Natural killer cell (primary cell): ENCODE measurements at regions not wholly inside any gene's neighbourhood (a gene's known extent, or its start where the extent isn't known, plus 50 kb on each side); places are given as distances from the start of the nearest gene placed in this dataset.

ENCODE experiments used
- ATAC-seq, 3 donors: fragments of 150-1000 bp in 2 of 3; fragments of 200-7000 bp in 1 of 3; cut with Tn5 transposase; 1 replicate in 1 of 3; 2 replicates in 2 of 3; pipeline ENCODE4 v1.10.0; 2021; ENCODE audit warnings: mild to moderate bottlenecking in 2 of 3, moderate library complexity in 2 of 3
- DNase-seq, 2 donors: peaks; one replicate each; pipeline versions ENCODE4 v3.0.0 to v3.0.0-alpha.2; 2013 to 2021; ENCODE audit warnings: mixed read lengths in 1 of 2
- H3K27ac ChIP-seq: one replicate; pipeline ENCODE4 v1.5.1; 2013; ENCODE audit warnings: mild to moderate bottlenecking, low read length
- H3K27me3 ChIP-seq: one replicate; pipeline ENCODE4 v1.6.1; 2013; ENCODE audit warnings: low read length; ENCODE audit not compliant: control insufficient read depth, insufficient read depth
- H3K36me3 ChIP-seq: one replicate; pipeline ENCODE4 v1.6.1; 2013; ENCODE audit warnings: low read length; ENCODE audit not compliant: control insufficient read depth, insufficient read depth
- H3K4me1 ChIP-seq: one replicate; pipeline ENCODE4 v1.6.1; 2013; ENCODE audit warnings: low read length; ENCODE audit not compliant: control insufficient read depth, insufficient read depth
- H3K4me3 ChIP-seq: one replicate; pipeline ENCODE4 v1.5.1; 2013; ENCODE audit warnings: low read length
- H3K9me3 ChIP-seq: one replicate; pipeline ENCODE4 v1.6.1; 2013; ENCODE audit warnings: low read length; ENCODE audit not compliant: control insufficient read depth, insufficient read depth
- H3K27ac Mint-ChIP-seq, 2 donors: one replicate each; pipeline ENCODE4 v1.8.0; 2022; ENCODE audit warnings: mild to moderate bottlenecking in 2 of 2, mixed read lengths in 2 of 2, moderate library complexity in 1 of 2
- H3K27me3 Mint-ChIP-seq, 2 donors: one replicate each; pipeline ENCODE4 v1.8.0; 2022; ENCODE audit warnings: low read depth in 2 of 2, mixed read lengths in 2 of 2
- H3K36me3 Mint-ChIP-seq: one replicate; pipeline ENCODE4 v1.8.0; 2022; ENCODE audit warnings: mixed read lengths
- H3K4me1 Mint-ChIP-seq, 2 donors: one replicate each; pipeline ENCODE4 v1.8.0; 2022; ENCODE audit warnings: mixed read lengths in 2 of 2
- H3K4me3 Mint-ChIP-seq: one replicate; pipeline ENCODE4 v1.8.0; 2022; ENCODE audit warnings: mild to moderate bottlenecking, moderate library complexity, mixed read lengths
- H3K9me3 Mint-ChIP-seq, 2 donors: one replicate each; pipeline ENCODE4 v1.8.0; 2022; ENCODE audit warnings: mixed read lengths in 2 of 2
- WGBS: methylation state at CpG from one replicate; pipeline ENCODE4 v1.1.7; 2013; ENCODE audit warnings: missing lambda C conversion rate; ENCODE audit not compliant: insufficient coverage; 5-methylcytosine and 5-hydroxymethylcytosine counted together
- intact Hi-C: fragments of 100-400 bp; cut with micrococcal nuclease; formaldehyde crosslinking; loops from one replicate; pipeline ENCODE4 v1.14.2; 2022
- TF ChIP-seq, protein P1 (sequence below): fragments of 200-600 bp; IDR thresholded peaks from one replicate; pipeline ENCODE4 v1.8.0; 2022; ENCODE audit warnings: antibody characterized with exemption

DNA sequence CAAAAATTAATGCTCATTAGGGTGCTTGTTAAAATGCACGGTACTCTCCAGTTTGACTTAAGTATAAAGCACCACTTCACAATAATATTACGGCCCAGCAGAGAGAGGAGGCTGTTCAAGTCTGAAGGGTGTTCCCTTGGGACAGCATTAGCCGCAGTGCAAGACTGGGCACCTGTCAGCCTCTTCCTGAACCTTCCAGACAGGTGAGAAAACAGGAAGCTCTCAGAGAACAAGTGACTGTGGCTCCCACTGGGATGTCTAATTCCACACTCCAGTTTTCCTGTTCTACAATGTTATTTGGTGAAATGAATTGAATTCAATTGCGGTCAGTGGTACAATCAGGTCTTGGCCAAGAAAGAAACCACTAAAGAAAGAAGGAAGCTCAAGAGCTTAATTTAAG is 414.4 kb downstream of the SMARCA1 start:
- H3K27me3 Mint-ChIP-seq, result no peaks in the 10 kb centered on the region
- WGBS, result 100% methylated on average over 1 of the region's 4 CpGs

DNA sequence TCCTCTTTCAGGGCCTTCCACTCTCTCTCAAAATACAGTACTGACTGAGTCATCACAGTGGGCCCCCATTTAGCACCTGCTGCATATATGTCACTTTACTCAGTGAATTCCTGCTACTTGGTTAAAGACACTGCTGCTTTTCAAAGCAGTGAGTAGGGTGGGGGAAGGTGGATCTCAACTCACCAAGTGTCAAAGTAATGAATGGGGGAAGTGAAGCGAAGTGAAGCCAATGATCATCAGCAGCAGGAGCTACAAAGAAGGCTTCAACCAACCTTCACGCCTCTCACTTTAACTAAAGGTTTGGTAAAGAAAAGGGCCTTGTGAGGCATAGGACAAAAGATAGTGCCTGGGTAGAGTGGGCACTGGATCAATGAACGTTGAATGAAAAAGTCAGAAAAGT is 424.1 kb downstream of the SMARCA1 start:
- H3K4me1 Mint-ChIP-seq, result no peaks in the 10 kb centered on the region
- H3K4me1 ChIP-seq, result no peaks in the 10 kb centered on the region
- H3K36me3 Mint-ChIP-seq, result no peaks in the 10 kb centered on the region
- TF ChIP-seq, protein P1, sequence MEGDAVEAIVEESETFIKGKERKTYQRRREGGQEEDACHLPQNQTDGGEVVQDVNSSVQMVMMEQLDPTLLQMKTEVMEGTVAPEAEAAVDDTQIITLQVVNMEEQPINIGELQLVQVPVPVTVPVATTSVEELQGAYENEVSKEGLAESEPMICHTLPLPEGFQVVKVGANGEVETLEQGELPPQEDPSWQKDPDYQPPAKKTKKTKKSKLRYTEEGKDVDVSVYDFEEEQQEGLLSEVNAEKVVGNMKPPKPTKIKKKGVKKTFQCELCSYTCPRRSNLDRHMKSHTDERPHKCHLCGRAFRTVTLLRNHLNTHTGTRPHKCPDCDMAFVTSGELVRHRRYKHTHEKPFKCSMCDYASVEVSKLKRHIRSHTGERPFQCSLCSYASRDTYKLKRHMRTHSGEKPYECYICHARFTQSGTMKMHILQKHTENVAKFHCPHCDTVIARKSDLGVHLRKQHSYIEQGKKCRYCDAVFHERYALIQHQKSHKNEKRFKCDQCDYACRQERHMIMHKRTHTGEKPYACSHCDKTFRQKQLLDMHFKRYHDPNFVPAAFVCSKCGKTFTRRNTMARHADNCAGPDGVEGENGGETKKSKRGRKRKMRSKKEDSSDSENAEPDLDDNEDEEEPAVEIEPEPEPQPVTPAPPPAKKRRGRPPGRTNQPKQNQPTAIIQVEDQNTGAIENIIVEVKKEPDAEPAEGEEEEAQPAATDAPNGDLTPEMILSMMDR, result no peak
- no peak for ATAC-seq
- H3K27ac ChIP-seq, result no peak overlapping the region
- no peaks in the 10 kb centered on the region for H3K27me3 ChIP-seq
- H3K27ac Mint-ChIP-seq, result no peak overlapping the region
- H3K36me3 ChIP-seq, result no peaks in the 10 kb centered on the region
- H3K4me3 ChIP-seq, result no peak overlapping the region
- H3K4me3 Mint-ChIP-seq, result no peak overlapping the region
- H3K9me3 ChIP-seq, result no peaks in the 10 kb centered on the region
- DNase-seq, result no peak
- WGBS, result 66% methylated on average over 2 of the region's 3 CpGs
- intact Hi-C loops, result no loop called here
- peaks cover 0 to 3% of the 10 kb centered on the region in 2 donors for H3K27me3 Mint-ChIP-seq
- H3K9me3 Mint-ChIP-seq, result no peaks in the 10 kb centered on the region

More for the DNA sequence above, 414.4 kb downstream of the SMARCA1 start:
- Histone ChIP-seq H3K4me1 (no peaks in the 10 kb centered on the region), H3K36me3 (no peaks in the 10 kb centered on the region), H3K27ac (no peak overlapping the region), H3K9me3 (no peaks in the 10 kb centered on the region), H3K27me3 (no peaks in the 10 kb centered on the region), H3K4me3 (no peak overlapping the region)
- Mint-ChIP-seq H3K9me3 (no peaks in the 10 kb centered on the region), H3K36me3 (no peaks in the 10 kb centered on the region), H3K27ac (no peak overlapping the region), H3K4me3 (no peak overlapping the region), H3K4me1 (no peaks in the 10 kb centered on the region)
- intact Hi-C loops, result no loop called here
- TF ChIP-seq, protein P1, result no peak
- ATAC-seq (no peak), DNase-seq (no peak)

DNA sequence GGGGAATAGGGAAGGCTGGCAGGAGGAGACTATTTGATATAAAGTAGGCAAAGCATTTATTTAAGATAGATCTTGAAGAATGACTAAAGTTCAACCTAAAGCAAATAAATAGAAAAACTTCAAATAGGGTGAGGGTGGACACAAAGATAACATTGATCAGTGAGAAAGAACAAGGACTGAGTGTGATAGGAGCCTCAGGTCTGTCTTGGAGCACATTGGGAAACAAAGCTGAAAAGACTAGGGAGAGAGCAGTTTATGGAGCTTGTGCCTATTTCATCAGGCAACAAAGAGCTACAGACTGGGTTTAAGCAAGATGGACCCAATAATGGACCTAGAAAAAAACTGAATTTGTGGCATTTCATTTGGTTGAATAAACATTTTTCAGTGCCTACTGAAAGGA is 425.6 kb downstream of the SMARCA1 start:
- H3K4me3 Mint-ChIP-seq, result no peak overlapping the region
- intact Hi-C loops, result no loop called here
- H3K36me3 Mint-ChIP-seq, result no peaks in the 10 kb centered on the region
- H3K4me1 ChIP-seq, result no peaks in the 10 kb centered on the region
- no peaks in the 10 kb centered on the region for H3K9me3 ChIP-seq
- H3K36me3 ChIP-seq, result no peaks in the 10 kb centered on the region
- DNase-seq, result no peak
- H3K9me3 Mint-ChIP-seq, result no peaks in the 10 kb centered on the region
- no peak overlapping the region for H3K27ac Mint-ChIP-seq
- TF ChIP-seq, protein P1, result no peak
- H3K27me3 Mint-ChIP-seq, result peaks cover 0 to 3% of the 10 kb centered on the region in 2 donors
- H3K27me3 ChIP-seq, result no peaks in the 10 kb centered on the region
- no peak overlapping the region for H3K4me3 ChIP-seq
- H3K4me1 Mint-ChIP-seq, result no peaks in the 10 kb centered on the region
- H3K27ac ChIP-seq, result no peak overlapping the region
- no peak for ATAC-seq

GRCh38 chrX:129093706-129094105 is 429.6 kb downstream of the SMARCA1 start:
- Mint-ChIP-seq H3K27me3 (peaks cover 0 to 3% of the 10 kb centered on the region in 2 donors), H3K27ac (no peak overlapping the region), H3K9me3 (no peaks in the 10 kb centered on the region), H3K4me3 (no peak overlapping the region), H3K36me3 (no peaks in the 10 kb centered on the region), H3K4me1 (no peaks in the 10 kb centered on the region)
- Histone ChIP-seq H3K9me3 (no peaks in the 10 kb centered on the region), H3K27ac (no peak overlapping the region), H3K4me3 (no peak overlapping the region), H3K4me1 (no peaks in the 10 kb centered on the region), H3K27me3 (no peaks in the 10 kb centered on the region), H3K36me3 (no peaks in the 10 kb centered on the region)
- ATAC-seq (no peak), DNase-seq (no peak)
- intact Hi-C loops, result no loop called here
- TF ChIP-seq, protein P1, result no peak
- WGBS, result 85% methylated on average over 1 of the region's 2 CpGs
